ENCODE measurements at regions not wholly inside any gene's neighbourhood (a gene's known extent, or its start where the extent isn't known, plus 50 kb on each side); places are given as distances from the start of the nearest gene placed in this dataset.

GRCh38 chr3:159788291-159788690 is 200.3 kb upstream of the IL12A start:
- intact Hi-C loops (cut with DNase I): no loop called here
- Histone ChIP-seq H3K4me3 (peak overlapping the region in 1 of 4 donors; percentile 9), H3K27ac (peak overlapping the region; percentile 66 to 76 (median 74)), H3K36me3 (no peaks in the 10 kb centered on the region), H3K27me3 (no peaks in the 10 kb centered on the region), H3K9me3 (no peaks in the 10 kb centered on the region), H3K4me1 (peaks cover 17 to 83% (median 34%) of the 10 kb centered on the region in 3 donors)
- 58 to 92% methylated on average over 3 of the region's 3 CpGs for whole genome bisulfite sequencing, 2 donors
- DNase-seq: no peak
- TF ChIP-seq POLR2A (IDR thresholded peaks at IDR 0.05): no peak
- TF ChIP-seq CTCF (IDR thresholded peaks at IDR 0.05): no peak

GRCh38 chr3:159789017-159789416 is 199.6 kb upstream of the IL12A start:
- H3K4me3 ChIP-seq: no peak overlapping the region
- TF ChIP-seq POLR2A (IDR thresholded peaks at IDR 0.05) (no peak), CTCF (IDR thresholded peaks at IDR 0.05) (no peak)
- no peak for DNase-seq
- 46 to 52% methylated on average over 4 of the region's 4 CpGs for WGBS, 2 donors
- peaks cover 17 to 82% (median 30%) of the 10 kb centered on the region in 3 donors for H3K4me1 ChIP-seq
- H3K27ac ChIP-seq: peak overlapping the region; percentile 66 to 76 (median 74)
- intact Hi-C loops (cut with DNase I): no loop called here
- no peaks in the 10 kb centered on the region for H3K27me3 ChIP-seq
- H3K36me3 ChIP-seq: no peaks in the 10 kb centered on the region
- H3K9me3 ChIP-seq: no peaks in the 10 kb centered on the region

- 72 to 79% methylated on average over 10 of the region's 10 CpGs for WGBS, 2 donors
- DNase-seq: no peak
- Histone ChIP-seq H3K4me3 (no peak overlapping the region), H3K27ac (peak overlapping the region; percentile 18 to 76 (median 74)), H3K4me1 (peaks cover 17 to 75% (median 30%) of the 10 kb centered on the region in 3 donors), H3K36me3 (no peaks in the 10 kb centered on the region), H3K9me3 (no peaks in the 10 kb centered on the region), H3K27me3 (no peaks in the 10 kb centered on the region)
- intact Hi-C loops (cut with DNase I): no loop called here
- no peak for TF ChIP-seq CTCF (IDR thresholded peaks at IDR 0.05)
These were observed 198.6 kb upstream of the IL12A start for GRCh38 chr3:159789742-159790635.

GRCh38 chr3:159791336-159791735 is 197.3 kb upstream of the IL12A start:
- Histone ChIP-seq H3K9me3 (no peaks in the 10 kb centered on the region), H3K27ac (peak overlapping the region in 3 of 4 donors; percentile 68 to 75 (median 73)), H3K27me3 (no peaks in the 10 kb centered on the region), H3K36me3 (no peaks in the 10 kb centered on the region), H3K4me3 (no peak overlapping the region), H3K4me1 (peaks cover 17 to 76% (median 36%) of the 10 kb centered on the region in 3 donors)
- intact Hi-C loops (cut with DNase I): no loop called here
- TF ChIP-seq POLR2A (IDR thresholded peaks at IDR 0.05) (no peak), CTCF (IDR thresholded peaks at IDR 0.05) (no peak)
- 70 to 78% methylated on average over 4 of the region's 4 CpGs for WGBS, 2 donors
- no peak for DNase-seq

GRCh38 chr3:159792070-159792469 is 196.6 kb upstream of the IL12A start:
- Histone ChIP-seq H3K36me3 (no peaks in the 10 kb centered on the region), H3K9me3 (no peaks in the 10 kb centered on the region), H3K4me3 (no peak overlapping the region), H3K27ac (peak overlapping the region in 3 of 4 donors; percentile 73 to 81 (median 75)), H3K27me3 (no peaks in the 10 kb centered on the region), H3K4me1 (peaks cover 13 to 72% (median 31%) of the 10 kb centered on the region in 3 donors)
- TF ChIP-seq CTCF (IDR thresholded peaks at IDR 0.05) (no peak), POLR2A (IDR thresholded peaks at IDR 0.05) (no peak)
- DNase-seq: no peak
- intact Hi-C loops (cut with DNase I): no loop called here
- WGBS, 2 donors: 90 to 91% methylated on average over 2 of the region's 2 CpGs
